IPS DF 19.7 (cell line): ENCODE measurements at regions not wholly inside any gene's neighbourhood (a gene's known extent, or its start where the extent isn't known, plus 50 kb on each side); places are given as distances from the start of the nearest gene placed in this dataset.
"Not testable (repeated sequence)": the region's sequence is repeated elsewhere in the genome, so short reads cannot be mapped to it uniquely, and the experiment has no call there.

Experiments
- DNase-seq: peaks from one replicate; pipeline ENCODE4 v3.0.0-alpha.2; 2013; ENCODE audit warnings: low read depth, low spot score

DNA sequence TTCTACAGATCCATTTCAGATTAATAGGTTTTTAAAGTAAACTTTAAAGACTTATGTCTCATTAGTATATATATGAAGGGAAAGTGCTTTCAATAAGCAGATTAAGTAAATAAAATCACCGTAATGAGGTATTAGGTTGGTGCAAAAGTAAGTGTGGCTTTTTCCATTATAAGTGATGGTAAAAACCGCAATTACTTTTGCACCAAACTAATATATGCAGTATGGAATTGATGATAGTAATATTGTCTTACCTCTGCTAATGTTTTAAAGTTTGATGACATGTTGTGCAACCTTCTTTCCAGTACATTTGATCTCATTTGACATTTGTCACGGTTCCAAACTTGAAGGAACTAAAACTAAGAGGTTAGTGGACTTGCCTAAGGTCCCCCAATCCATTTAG lies 1819.3 kb downstream of the PCDH9 start:
- no peak for DNase-seq

DNA sequence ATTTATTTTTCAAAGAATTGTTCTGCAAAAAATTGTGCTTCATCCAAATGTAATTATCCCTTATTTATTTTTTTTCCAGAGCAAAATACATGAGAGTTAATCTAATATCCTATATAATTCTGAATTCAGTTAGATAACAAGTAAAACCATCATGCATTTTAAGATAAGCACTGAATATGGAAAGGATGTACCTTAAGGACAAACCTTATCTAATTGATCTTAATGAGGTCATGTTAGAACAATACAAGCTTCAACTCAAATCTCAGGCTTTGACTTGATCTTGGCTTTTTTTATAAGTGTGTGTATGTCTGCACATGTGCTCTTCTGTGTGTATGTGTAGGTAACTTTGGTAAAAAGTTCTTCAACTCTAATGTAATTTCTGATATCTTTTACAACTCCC lies 1828.8 kb downstream of the PCDH9 start:
- DNase-seq: no peak

DNA sequence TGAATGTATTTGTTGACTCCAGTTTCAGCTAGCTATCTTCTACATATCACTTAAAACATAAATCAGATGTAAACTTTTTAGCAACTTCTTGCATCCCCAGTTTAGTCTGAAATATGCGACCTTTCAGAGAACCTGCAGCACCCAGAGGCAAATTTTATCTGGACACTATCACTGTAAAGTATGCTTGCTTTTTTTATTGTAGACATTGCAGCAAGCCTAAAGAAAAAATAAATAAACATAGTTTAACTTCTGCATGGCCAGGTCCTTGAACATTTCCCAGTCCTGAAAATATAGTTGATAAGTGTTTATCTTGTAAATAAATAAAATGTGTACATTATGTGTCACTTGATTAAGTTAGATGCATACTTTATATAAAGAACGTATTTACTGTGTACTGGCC lies 1829.4 kb downstream of the PCDH9 start:
- no peak for DNase-seq

DNA sequence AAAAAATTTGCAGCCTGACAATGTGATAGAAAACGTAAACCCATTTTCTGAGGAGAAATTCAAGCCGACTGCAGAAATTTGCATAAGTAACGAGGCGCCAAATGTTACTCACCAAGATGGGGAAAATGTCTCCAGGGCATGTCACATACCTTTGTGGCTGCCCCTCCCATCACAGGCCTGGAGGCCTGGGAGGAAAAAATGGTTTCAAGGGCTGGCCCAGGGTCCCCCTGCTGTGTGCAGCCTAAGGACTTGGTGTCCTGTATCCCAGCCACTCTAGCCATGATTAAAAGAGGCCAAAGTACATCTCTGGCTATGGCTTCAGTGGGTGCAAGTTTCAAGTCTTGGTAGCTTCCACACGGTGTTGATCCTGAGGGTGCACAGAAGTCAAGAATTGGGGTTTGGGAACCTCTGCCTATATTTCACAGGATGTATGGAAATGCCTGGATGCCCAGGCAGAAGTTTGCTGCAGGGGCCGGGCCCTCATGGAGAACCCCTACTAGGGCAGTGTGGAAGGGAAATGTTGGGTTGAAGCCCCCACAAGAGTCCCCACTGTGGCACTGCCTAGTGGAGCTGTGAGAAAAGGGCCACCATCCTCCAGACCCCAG lies 1842.3 kb downstream of the PCDH9 start:
- no peak for DNase-seq

DNA sequence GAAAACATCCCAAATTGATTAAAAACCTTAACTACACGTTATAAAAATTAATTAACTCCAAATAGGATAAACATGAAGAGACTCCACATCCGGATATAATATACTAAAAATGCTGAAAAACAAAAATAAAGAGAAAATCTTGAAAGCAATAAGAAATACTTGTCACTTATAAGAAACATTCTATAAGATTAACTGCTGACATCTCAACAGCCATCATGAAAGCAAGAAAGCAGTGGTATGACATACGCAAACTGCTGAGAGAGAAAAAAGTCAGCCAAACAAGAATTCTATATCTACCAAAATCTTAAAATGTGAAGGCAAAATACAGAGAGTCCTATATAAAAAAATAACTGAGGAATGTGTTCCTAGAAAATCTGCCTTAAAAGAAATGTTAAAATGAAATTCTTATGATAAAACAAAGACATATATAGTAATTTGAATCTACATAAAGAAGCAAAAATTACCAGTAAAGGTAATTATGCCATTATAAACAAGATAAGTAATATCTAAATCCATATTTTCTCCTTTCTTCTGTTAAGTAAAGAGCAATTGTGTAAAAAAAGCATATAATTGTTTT lies 1851.1 kb downstream of the PCDH9 start:
- DNase-seq: peak; percentile 1

DNA sequence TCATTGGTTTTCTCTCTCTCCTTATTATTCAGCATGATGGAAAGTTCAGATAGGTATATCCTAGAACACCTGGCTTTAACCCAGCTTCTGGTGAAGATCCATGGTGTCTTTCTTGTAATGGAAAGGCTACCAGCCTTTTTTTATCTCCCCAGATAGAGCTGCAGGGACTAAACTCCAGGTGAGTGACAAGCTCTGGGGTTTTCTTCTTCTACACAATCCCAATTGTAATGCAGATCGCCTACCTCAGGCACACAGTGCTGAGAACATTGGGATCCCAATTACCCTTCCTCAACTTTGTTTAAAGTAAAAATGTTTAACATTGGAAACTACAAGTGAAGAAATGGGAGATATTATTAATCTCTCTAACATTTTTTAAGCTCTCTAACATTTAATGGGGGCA lies 1851.7 kb downstream of the PCDH9 start:
- peak; percentile 1 for DNase-seq

DNA sequence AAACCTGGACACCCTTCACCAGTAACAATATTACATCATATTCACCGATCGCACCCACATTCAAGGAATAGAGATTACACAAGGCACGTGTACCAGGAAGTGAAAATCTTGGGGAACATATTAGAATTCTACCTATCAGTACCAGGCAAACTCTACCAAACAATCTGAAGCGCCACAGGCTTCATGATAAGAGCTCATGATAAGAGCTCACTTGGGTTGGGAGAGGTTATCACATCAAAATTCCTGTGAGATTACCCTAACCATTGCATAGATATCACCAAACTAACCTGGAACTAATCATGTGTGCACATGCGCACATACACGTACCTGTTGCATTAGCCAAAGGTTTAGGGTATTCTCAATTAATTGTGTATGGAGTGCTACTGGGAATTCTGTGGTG lies 1861.3 kb downstream of the PCDH9 start:
- no peak for DNase-seq

DNA sequence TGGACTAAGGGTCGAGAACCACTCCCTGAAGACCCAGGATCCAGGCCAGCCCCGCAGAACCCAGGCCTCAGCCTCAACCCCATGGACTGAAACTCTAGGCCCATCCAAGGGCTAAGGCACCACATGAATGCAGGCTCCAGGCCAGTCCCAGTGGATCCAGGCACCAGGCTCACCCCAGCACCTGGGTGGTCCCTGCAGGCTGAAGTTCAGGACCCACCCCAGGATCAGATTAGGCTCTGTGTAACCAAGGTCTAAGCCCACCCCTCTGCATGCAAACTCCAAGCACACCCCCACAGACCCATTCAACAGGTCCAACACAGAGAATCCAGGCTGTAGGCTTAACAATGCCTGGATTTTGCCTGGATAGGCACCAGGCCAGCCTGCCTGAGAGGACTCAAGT lies 1876.2 kb downstream of the PCDH9 start:
- no peak for DNase-seq

DNA sequence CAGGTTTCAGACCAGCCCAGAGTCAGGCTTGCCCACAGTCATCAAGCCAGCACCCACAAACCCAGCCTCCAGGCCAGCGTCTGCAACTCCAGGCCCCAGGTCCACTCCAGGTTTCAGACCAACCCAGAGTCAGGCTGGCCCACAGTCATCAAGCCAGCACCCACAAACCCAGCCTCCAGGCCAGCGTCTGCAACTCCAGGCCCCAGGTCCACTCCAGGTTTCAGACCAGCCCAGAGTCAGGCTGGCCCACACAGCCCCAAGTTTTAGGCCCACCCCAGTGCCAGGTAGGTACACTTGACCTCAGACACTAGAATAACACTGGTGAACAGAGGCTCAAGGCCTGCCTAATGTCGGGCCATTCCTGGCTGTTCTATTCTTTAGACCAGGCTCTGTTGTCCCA lies 1877.0 kb downstream of the PCDH9 start:
- DNase-seq: not testable (repeated sequence)

DNA sequence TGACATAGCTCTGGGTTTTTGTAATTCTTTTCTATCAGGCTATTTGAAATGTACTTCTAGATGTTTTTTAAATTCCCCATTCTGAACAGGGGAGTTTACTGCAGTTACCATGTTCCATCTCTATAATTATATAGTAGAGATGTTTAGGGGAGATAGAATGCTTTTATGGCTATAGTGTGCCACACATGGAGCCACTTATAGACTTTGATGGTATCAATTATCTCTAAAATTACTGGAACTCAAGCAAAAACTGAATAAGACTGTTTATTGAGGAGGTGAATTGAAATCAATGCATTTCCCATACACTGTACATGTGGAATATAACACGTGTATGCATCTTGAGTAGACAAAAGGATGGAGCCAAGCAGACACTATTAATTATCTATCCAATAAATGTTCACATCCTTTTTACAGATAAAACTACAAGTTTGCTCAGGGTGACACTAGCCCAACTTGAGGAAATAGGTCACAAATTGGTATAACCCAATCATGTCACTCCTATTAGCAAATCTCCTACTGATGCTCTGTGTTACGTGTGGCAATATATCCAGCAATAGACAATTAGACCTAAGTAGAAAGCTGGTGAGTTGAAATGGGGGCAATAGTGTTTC lies 1882.6 kb downstream of the PCDH9 start:
- no peak for DNase-seq

DNA sequence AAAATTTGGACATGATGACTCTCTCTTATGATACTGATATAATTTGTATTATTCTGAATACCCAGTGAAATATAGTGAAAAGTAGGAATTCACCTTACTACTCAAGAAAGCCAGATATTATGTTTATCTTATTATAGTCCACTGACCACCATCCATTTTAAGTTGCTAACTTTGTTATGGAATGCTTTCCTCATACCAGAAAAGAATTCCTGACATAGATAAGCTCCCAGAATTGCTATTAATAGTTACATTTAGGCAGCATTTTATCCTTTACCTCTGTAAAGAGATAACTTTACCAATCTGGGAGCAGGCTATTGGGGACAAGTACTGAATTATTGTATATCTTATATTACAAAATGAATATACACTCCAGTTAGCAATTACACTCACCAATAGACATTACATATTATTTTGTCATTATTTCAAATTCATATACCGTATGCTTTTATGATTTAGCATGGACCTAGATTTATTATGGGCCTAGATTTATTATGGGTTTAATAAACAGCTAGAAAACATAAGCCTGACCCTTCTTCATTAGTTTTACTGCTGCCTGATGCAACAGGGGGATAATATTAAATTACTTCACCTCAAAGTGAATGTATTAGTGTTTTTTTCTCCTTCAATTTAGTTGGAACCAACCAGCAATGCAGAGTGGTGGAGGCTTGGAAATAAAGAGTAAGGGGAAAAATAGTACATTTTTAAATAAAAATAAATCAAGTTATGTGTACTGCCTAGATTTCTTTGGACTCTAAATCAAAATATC lies 1886.1 kb downstream of the PCDH9 start:
- no peak for DNase-seq

DNA sequence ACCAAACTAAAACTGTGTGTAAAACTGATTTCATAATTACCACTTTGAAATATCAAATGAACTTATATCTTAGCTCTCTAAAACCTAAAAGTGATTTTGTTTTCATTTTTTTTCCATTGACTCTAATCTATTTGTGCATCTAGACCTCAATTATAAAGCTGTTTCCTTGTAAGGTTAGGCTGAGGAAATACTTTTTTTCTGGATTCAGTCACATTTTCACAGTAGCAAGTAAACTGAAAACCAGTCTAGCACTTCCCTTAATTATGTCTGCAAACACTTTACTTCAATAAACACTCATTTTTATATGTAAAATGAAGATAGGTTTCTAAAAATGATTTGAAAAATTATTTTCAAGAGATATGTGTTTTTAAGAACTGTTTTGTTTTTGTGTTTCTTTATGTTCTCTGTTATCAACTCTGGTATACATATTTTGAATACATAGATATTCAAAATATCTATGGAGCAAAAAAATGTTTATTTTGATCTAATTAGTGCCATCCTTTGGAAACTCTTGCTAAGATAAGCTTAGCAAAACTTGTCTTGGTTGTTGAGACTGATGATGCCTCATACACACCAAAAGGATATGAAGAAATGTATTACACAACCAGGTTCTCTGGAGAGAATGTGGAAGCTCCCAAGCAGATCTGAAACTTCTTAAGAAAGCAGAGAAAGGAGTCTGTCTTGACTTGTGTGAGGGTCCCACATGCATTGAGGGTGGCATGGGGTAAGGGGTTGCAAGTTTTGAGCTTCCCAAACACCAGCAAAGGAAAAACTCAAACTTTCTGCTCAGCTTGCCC lies 1887.4 kb downstream of the PCDH9 start:
- DNase-seq: no peak

DNA sequence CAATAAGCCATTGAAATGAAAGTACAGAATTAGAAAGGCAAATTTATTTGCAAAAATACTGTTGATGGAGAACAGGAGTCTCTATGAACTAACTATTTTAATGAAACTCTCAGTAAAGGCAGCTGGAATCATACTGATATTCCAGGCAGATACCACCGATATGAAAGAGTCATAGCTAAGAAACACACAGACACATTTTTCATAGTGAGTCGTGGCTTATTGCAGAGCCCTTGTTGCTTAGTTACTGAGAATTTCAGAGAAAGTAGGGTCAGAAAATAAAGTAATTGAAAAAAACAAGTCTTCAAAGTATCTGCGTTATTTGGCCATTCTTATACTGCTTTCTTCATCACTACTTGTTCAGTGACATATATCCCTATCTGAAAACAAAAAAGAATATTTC lies 1890.9 kb downstream of the PCDH9 start:
- no peak for DNase-seq

DNA sequence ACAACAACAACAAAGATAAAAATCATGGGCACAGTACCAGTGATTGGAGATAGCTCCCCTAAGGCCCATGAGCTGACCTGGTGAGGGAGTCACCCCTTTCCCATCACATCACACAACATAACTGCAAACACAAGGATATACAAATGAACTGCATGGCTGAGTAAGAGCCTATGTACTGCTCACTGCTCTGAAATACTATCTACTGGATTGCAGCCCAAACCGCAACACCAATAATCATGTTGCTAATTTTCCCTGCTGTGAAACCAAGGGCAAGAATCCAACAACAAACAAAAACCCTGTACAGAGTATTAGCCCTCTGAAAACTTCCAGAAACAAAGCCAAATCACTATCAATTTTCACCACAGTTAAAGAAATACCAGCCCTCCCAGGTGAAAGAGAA lies 1893.2 kb downstream of the PCDH9 start:
- DNase-seq: no peak

DNA sequence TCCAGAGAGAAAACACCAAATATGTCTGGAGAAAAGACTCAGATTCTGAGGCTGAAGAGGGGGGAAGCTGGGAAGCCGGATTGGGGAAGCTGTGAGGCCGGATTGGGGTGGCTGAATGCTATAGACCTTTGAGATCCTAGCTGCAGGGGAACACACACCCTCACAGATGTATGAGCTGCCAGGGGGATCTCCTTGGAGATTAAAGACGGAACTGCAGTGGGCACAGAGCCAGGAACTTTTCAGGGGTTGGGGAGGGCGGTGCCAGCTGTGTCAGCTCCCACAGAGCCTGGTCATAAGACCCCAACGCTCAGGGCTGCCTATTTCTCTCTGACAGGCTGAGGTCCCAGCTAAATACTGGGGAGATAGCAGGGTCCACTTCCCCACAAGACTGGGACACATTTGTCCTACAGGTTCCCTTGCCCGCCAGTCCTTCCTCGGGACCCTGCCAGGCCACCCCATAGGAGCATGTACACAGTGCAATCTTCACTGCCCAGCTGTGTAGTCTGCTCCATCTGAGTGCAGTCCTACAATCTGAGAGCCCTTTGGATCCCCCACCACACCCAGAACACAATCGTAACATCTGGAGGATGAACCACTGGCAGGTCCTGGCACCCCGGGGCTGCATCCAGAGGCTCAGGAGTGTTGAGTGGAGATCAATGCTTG lies 1893.9 kb downstream of the PCDH9 start:
- DNase-seq: no peak

DNA sequence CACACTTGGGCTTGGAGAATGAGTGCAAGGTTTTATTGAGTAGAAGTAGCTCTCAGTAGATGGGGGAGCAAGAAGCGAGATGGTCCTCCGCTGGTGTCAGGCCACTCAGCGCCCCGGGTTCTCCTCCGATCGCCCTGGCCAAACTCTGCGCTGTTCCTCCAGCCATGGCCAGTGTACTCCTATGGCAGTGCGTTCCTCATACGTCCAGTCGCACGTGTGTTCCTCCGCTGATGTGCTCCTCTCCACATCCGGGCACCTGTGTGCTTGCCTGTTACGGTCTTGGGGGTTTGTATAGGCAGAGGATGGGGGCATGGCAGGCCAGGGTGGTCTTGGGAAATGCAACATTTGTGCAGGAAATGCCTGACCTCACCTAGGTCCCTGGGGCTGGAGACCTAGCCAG lies 1899.4 kb downstream of the PCDH9 start:
- DNase-seq: no peak

DNA sequence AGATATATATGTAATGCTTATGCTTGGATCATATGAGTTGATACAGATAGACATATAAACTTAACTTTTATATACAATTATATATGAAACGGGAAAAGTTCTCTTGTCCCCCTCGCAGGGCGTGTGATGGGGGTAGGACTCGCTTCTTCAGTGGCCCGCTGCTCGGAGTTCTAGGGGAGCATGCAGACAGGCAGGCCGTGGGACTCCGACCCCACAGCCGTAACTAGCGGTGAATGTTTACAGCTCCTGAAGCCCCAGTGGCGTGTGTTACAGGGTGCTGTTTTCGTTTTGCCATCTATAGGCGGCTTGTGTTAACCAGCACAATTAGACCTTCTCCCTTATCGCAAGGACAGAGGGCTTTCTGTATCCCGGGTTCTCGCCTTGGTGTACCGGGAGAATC lies 1899.8 kb downstream of the PCDH9 start:
- DNase-seq: no peak

DNA sequence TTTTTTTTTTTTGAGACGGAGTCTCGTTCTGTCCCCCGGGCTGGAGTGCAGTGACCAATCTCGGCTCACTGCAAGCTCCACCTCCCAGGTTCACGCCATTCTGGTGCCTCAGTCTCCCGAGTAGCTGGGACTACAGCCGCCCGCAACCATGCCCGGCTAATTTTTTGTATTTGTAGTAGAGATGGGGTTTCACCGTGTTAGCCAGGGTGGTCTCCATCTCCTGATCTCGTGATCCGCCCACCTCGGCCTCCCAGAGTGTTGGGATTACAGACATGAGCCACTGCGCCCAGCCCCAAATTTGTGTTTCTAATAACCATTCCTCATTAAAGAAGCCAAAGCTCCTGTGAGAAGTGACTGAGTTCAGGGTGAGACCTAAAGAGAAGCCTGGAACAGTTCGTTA lies 1906.9 kb downstream of the PCDH9 start:
- not testable (repeated sequence) for DNase-seq

DNA sequence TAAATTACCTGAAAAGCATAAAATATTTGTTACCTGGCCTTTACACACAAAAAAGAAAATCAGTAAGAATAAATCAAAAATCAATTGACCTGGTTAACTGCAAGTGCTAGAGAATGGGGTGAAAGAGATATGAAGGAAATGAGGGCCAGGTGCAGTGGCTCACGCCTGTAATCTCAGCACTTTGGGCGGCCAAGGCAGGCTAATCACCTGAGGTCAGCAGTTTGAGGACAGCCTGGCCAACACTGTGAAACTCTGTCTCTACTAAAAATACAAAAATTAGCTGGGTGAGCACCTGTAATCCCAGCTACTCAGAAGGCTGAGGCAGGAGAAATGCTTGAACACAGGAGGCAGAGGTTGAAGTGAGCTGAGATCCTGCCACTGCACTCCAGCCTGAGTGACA lies 1908.7 kb downstream of the PCDH9 start:
- DNase-seq: not testable (repeated sequence)

DNA sequence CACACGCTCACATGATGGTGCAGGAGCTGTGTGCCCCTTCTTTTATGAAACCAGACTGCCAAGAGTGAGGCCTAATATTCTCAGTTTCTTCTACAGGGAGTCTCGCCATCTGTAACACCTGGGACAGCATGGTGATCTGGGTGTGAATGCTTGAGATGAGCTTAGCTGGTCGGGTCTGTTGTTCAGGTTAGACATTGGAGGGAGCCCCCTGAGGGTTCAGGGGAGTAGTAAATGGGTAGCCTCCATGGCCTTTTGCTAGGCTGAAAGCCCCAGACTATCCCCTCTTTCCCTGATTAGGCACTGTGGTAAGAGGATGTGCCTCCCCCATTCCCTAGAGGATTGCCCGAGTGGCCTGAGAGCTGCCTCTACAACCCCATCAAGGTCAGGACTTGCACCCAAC lies 1916.1 kb downstream of the PCDH9 start:
- DNase-seq: no peak

DNA sequence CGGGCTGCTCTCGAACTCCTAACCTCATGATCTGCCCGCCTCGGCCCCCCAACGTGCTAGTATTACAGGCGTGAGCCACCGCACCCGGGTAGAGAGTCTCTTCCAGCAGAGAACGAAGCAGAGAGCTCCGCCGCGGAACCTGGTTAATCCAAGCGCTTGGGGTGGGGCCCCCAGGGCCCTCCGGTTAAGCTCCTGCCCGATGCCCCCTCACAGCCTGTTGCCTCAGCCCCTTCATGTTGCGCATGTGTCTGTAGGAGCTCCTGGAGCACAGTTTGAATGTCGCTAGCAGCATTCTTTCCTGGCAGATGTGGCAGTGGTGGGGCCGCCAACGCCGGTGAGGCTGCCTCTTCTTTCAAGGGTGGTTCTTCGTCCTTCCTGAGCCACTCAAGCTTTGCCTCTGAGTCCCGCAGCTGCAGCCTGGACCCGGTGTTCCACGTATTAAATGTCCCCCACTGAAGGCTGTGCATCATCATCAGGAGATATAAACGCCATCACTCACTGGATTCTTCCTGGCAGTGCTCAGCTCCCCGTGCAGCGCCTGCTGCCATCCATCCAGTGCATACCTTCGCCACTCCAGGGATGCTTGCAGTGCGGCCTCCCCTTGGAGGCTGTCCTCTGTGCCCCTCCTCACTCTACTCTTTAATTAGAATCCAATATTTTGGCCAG lies 1919.3 kb downstream of the PCDH9 start:
- DNase-seq: no peak
